Central memory CD8-positive, alpha-beta T cell (primary cell): ENCODE measurements at regions not wholly inside any gene's neighbourhood (a gene's known extent, or its start where the extent isn't known, plus 50 kb on each side); places are given as distances from the start of the nearest gene placed in this dataset.
"Not testable (repeated sequence)": the region's sequence is repeated elsewhere in the genome, so short reads cannot be mapped to it uniquely, and the experiment has no call there.

Experiments
- ATAC-seq: fragments of 150-1000 bp; cut with Tn5 transposase; replicated peaks from 2 replicates; pipeline ENCODE4 v1.10.0; 2022; ENCODE audit warnings: mild to moderate bottlenecking, moderate FRiP score, moderate number of reproducible peaks; ENCODE audit not compliant: poor library complexity, severe bottlenecking; ENCODE audit errors: extremely low read depth
- DNase-seq, 2 donors: peaks; one replicate each; pipeline ENCODE4 v3.0.0; 2021; ENCODE audit warnings: low spot score in 2 of 2
- H3K27ac Mint-ChIP-seq: one replicate; pipeline ENCODE4 v1.8.0; 2022; ENCODE audit warnings: low read depth, mild to moderate bottlenecking, moderate library complexity, mixed read lengths
- H3K27me3 Mint-ChIP-seq: one replicate; pipeline ENCODE4 v1.8.0; 2022; ENCODE audit warnings: mixed read lengths
- H3K36me3 Mint-ChIP-seq: one replicate; pipeline ENCODE4 v1.8.0; 2022; ENCODE audit warnings: mild to moderate bottlenecking, moderate library complexity, mixed read lengths; ENCODE audit not compliant: insufficient read depth
- H3K4me1 Mint-ChIP-seq: one replicate; pipeline ENCODE4 v1.8.0; 2022; ENCODE audit warnings: mixed read lengths
- H3K4me3 Mint-ChIP-seq: one replicate; pipeline ENCODE4 v1.8.0; 2022; ENCODE audit warnings: mild to moderate bottlenecking, moderate library complexity, mixed read lengths
- H3K9me3 Mint-ChIP-seq: one replicate; pipeline ENCODE4 v1.8.0; 2022; ENCODE audit warnings: mixed read lengths

- Mint-ChIP-seq H3K9me3 (peaks cover 6% of the 10 kb centered on the region), H3K4me1 (no peaks in the 10 kb centered on the region), H3K27ac (no peak overlapping the region), H3K36me3 (no peaks in the 10 kb centered on the region), H3K27me3 (peaks cover 68% of the 10 kb centered on the region), H3K4me3 (no peak overlapping the region)
- no peak for DNase-seq
- no peak for ATAC-seq
Observed at GRCh38 chr21:35477622-35478021, 428.5 kb upstream of the RUNX1 start.

GRCh38 chr21:35476621-35477395 lies 427.7 kb upstream of the RUNX1 start:
- H3K4me1 Mint-ChIP-seq = no peaks in the 10 kb centered on the region
- H3K9me3 Mint-ChIP-seq = peaks cover 6% of the 10 kb centered on the region
- no peaks in the 10 kb centered on the region for H3K36me3 Mint-ChIP-seq
- no peak overlapping the region for H3K4me3 Mint-ChIP-seq
- peaks cover 75% of the 10 kb centered on the region for H3K27me3 Mint-ChIP-seq
- DNase-seq (no peak), ATAC-seq (no peak)
- H3K27ac Mint-ChIP-seq = no peak overlapping the region

- Mint-ChIP-seq H3K9me3 (peaks cover 6% of the 10 kb centered on the region), H3K27me3 (peaks cover 84% of the 10 kb centered on the region), H3K4me1 (no peaks in the 10 kb centered on the region), H3K36me3 (no peaks in the 10 kb centered on the region), H3K4me3 (no peak overlapping the region), H3K27ac (no peak overlapping the region)
- ATAC-seq (no peak), DNase-seq (no peak)
Observed at GRCh38 chr21:35475762-35476161, 426.7 kb upstream of the RUNX1 start.

- peaks cover 6% of the 10 kb centered on the region for H3K9me3 Mint-ChIP-seq
- peaks cover 79% of the 10 kb centered on the region for H3K27me3 Mint-ChIP-seq
- H3K4me1 Mint-ChIP-seq = no peaks in the 10 kb centered on the region
- peaks cover under 1% of the 10 kb centered on the region for H3K36me3 Mint-ChIP-seq
- DNase-seq (no peak), ATAC-seq (no peak)
- H3K27ac Mint-ChIP-seq = no peak overlapping the region
- no peak overlapping the region for H3K4me3 Mint-ChIP-seq
Observed at GRCh38 chr21:35475009-35475408, 425.9 kb upstream of the RUNX1 start.

- ATAC-seq = no peak
- Mint-ChIP-seq H3K27ac (no peak overlapping the region), H3K36me3 (peaks cover 4% of the 10 kb centered on the region), H3K27me3 (peaks cover 64% of the 10 kb centered on the region), H3K4me1 (no peaks in the 10 kb centered on the region), H3K9me3 (no peaks in the 10 kb centered on the region), H3K4me3 (no peak overlapping the region)
- DNase-seq = no peak
Observed at GRCh38 chr21:35473496-35473895, 424.4 kb upstream of the RUNX1 start.

- DNase-seq = no peak
- Mint-ChIP-seq H3K27me3 (peaks cover 37% of the 10 kb centered on the region), H3K36me3 (peaks cover 4% of the 10 kb centered on the region), H3K4me3 (no peak overlapping the region), H3K27ac (no peak overlapping the region), H3K4me1 (no peaks in the 10 kb centered on the region), H3K9me3 (no peaks in the 10 kb centered on the region)
- ATAC-seq = no peak
Observed at GRCh38 chr21:35470522-35470921, 421.4 kb upstream of the RUNX1 start.

DNA sequence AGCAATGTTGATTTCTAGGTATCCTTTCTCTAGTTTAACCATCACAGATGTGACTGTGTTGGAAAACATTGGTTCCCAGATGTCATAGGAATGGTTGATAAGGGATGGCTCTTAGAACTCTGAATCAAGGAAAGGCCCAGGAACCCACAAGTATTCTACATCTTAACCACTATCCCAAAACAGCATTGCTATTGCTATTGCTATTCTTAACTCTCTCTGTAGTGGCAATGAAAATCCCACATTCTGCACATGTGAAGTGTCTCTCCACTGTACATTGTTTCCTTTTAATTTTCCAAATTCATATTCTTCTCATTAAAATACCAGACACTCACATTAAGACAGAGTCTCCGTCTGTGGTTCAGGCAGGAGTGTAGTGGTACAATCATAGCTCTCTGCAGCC lies 420.4 kb upstream of the RUNX1 start:
- H3K27ac Mint-ChIP-seq = no peak overlapping the region
- DNase-seq (no peak), ATAC-seq (no peak)
- no peaks in the 10 kb centered on the region for H3K9me3 Mint-ChIP-seq
- H3K27me3 Mint-ChIP-seq = peaks cover 29% of the 10 kb centered on the region
- H3K36me3 Mint-ChIP-seq = peaks cover 4% of the 10 kb centered on the region
- no peak overlapping the region for H3K4me3 Mint-ChIP-seq
- H3K4me1 Mint-ChIP-seq = no peaks in the 10 kb centered on the region

DNA sequence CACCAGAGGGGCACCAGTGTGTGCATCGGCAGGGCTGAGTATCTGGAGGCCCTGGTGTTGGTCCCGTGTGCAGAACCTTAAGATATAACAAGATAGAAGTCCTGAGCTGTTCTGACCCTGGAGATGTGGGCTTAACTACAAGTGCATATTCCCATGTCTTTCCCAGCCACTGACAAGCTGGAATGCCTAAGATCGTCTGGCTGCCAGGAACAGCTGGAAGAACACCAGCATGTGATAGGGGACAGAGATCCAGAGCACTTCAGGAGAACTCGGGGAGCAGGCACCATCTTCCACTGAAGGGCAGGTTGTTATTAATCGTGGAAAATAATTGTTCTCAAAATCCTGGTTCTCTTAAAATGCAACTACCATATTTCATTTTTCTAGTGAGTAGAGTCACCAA lies 419.9 kb upstream of the RUNX1 start:
- H3K36me3 Mint-ChIP-seq = peaks cover 4% of the 10 kb centered on the region
- ATAC-seq = no peak

GRCh38 chr21:35467566-35467965 lies 418.5 kb upstream of the RUNX1 start:
- Mint-ChIP-seq H3K4me1 (no peaks in the 10 kb centered on the region), H3K36me3 (peaks cover 4% of the 10 kb centered on the region), H3K9me3 (no peaks in the 10 kb centered on the region), H3K27me3 (peaks cover 16% of the 10 kb centered on the region), H3K27ac (no peak overlapping the region), H3K4me3 (no peak overlapping the region)
- no peak for ATAC-seq
- DNase-seq = no peak

More for the DNA sequence above, 419.9 kb upstream of the RUNX1 start:
- Mint-ChIP-seq H3K4me1 (no peaks in the 10 kb centered on the region), H3K9me3 (no peaks in the 10 kb centered on the region), H3K27ac (no peak overlapping the region), H3K4me3 (no peak overlapping the region), H3K27me3 (peaks cover 29% of the 10 kb centered on the region)
- no peak for DNase-seq

DNA sequence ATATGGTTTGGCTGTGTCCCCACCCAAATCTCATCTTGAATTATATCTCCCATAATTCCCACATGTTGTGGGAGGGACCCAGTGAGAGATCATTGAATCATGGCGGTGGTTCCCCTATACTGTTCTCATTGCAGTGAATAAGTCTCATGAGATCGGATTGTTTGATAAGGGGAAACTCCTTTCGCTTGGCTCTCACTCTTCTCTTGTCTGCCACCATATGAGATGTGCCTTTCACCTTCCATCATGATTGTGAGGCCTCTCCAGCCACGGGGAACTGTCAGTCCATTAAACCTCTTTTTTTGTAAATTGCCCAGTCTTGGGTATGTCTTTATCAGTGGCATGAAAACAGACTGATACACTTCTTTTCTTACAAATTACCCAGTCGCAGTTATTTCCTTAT lies 417.6 kb upstream of the RUNX1 start:
- H3K9me3 Mint-ChIP-seq, ATAC-seq, DNase-seq, H3K27ac Mint-ChIP-seq, H3K4me3 Mint-ChIP-seq, H3K27me3 Mint-ChIP-seq, H3K4me1 Mint-ChIP-seq, H3K36me3 Mint-ChIP-seq: not testable (repeated sequence)

- Mint-ChIP-seq H3K27me3 (no peaks in the 10 kb centered on the region), H3K27ac (no peak overlapping the region), H3K4me1 (no peaks in the 10 kb centered on the region), H3K36me3 (peaks cover 4% of the 10 kb centered on the region), H3K9me3 (no peaks in the 10 kb centered on the region), H3K4me3 (no peak overlapping the region)
- no peak for DNase-seq
- no peak for ATAC-seq
Observed at GRCh38 chr21:35465741-35466140, 416.6 kb upstream of the RUNX1 start.

DNA sequence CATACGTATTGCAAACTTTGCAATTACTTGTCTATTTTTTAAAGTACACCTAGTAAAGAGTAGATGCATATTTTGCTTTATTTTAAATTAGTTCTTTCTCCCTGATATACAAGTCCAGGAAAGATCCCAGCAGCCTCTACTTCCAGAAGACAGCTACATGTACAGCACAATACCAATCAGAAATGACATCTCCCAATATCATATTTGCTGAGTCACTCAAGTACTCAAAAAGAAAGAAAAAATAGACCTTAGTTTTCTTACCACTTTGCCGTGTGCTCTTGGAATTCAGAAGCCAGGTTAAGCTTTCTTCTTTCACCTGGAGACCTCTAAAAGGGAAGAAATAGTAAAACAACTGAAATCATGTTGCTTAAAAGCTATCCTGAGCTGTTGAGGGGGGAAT lies 412.6 kb upstream of the RUNX1 start:
- Mint-ChIP-seq H3K27ac (no peak overlapping the region), H3K27me3 (peaks cover 17% of the 10 kb centered on the region), H3K36me3 (no peaks in the 10 kb centered on the region), H3K4me3 (no peak overlapping the region), H3K9me3 (no peaks in the 10 kb centered on the region), H3K4me1 (no peaks in the 10 kb centered on the region)
- no peak for ATAC-seq
- no peak for DNase-seq

DNA sequence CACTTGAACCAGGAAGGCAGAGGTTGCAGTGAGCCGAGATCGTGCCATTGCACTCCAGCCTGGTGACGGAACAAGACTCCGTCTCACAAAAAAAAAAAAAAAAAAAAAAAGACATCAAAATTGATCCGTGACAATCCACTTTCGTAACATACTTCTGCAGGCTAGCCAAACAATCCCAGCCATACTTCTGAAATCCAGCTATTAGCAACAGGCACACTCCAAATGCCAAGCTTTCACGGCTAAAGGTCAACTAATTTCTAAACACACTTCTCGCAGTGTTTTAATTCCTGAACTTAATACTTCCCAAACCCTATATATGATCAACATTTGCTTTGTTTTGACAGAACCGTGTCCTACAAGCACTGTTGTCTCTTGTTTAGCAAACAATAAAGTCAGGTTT lies 411.3 kb upstream of the RUNX1 start:
- DNase-seq (no peak), ATAC-seq (no peak)
- H3K27ac Mint-ChIP-seq = no peak overlapping the region
- H3K9me3 Mint-ChIP-seq = no peaks in the 10 kb centered on the region
- peaks cover 17% of the 10 kb centered on the region for H3K27me3 Mint-ChIP-seq
- no peaks in the 10 kb centered on the region for H3K36me3 Mint-ChIP-seq
- H3K4me3 Mint-ChIP-seq = no peak overlapping the region
- no peaks in the 10 kb centered on the region for H3K4me1 Mint-ChIP-seq
